Aorta (tissue), 5 donors: ENCODE measurements at regions not wholly inside any gene's neighbourhood (a gene's known extent, or its start where the extent isn't known, plus 50 kb on each side); places are given as distances from the start of the nearest gene placed in this dataset.

ENCODE experiments used
- ATAC-seq: fragments of 200-7000 bp; cut with Tn5 transposase; one replicate; pipeline ENCODE4 v1.9.1; 2022; ENCODE audit warnings: moderate library complexity; ENCODE audit not compliant: low FRiP score
- DNase-seq, 2 donors: peaks; one replicate each; pipeline ENCODE4 v3.0.0-alpha.2; 2020
- H3K27ac ChIP-seq, 2 donors: one replicate each; pipeline ENCODE4 v1.5.1; 2013; ENCODE audit warnings: low read length in 2 of 2, mild to moderate bottlenecking in 2 of 2, moderate library complexity in 2 of 2, control low read depth in 1 of 2, inconsistent platforms in 1 of 2, low read depth in 1 of 2
- H3K27me3 ChIP-seq, 2 donors: one replicate each; pipeline ENCODE4 v1.6.1; 2013; ENCODE audit warnings: control low read depth in 1 of 2, low read length in 1 of 2, mild to moderate bottlenecking in 1 of 2, moderate library complexity in 1 of 2; ENCODE audit not compliant: insufficient read depth in 2 of 2, control insufficient read depth in 1 of 2
- H3K36me3 ChIP-seq, 2 donors: one replicate each; pipeline ENCODE4 v1.6.1; 2013; ENCODE audit warnings: control low read depth in 1 of 2, low read length in 1 of 2, mild to moderate bottlenecking in 1 of 2; ENCODE audit not compliant: insufficient read depth in 2 of 2, control insufficient read depth in 1 of 2
- H3K4me1 ChIP-seq, 2 donors: one replicate each; pipeline ENCODE4 v1.6.1; 2013; ENCODE audit warnings: low read length in 2 of 2, control low read depth in 1 of 2, mild to moderate bottlenecking in 1 of 2, moderate library complexity in 1 of 2; ENCODE audit not compliant: insufficient read depth in 2 of 2, control insufficient read depth in 1 of 2
- H3K4me3 ChIP-seq, 2 donors: one replicate each; pipeline ENCODE4 v1.5.1; 2013; ENCODE audit warnings: low read length in 2 of 2, control low read depth in 1 of 2, mild to moderate bottlenecking in 1 of 2
- H3K9me3 ChIP-seq: one replicate; pipeline ENCODE4 v1.6.1; 2013; ENCODE audit warnings: mild to moderate bottlenecking, low read length; ENCODE audit not compliant: control insufficient read depth
- WGBS, 2 donors: extraction: QIAGEN DNeasy Blood & Tissue Kit; methylation state at CpG; one replicate each; pipeline ENCODE4 v1.1.7; 2013; 5-methylcytosine and 5-hydroxymethylcytosine counted together
- intact Hi-C, 2 donors: fragments of 100-400 bp; cut with DNase I; formaldehyde crosslinking; loops; one replicate each; pipeline versions ENCODE4 v1.14.2 to v1.15.0; 2022
- donor health status: healthy with polysubstance abuse.
- donor health status: Bipolar disorder and iron deficiency.
- donor health status: DM: no; HTN: no; CAD: no.
- donor health status: DM: no; HTN: no; CAD: no.
- donor health status: DM: yes; HTN: yes; CAD: no.

GRCh38 chr3:66602691-66603090 is 101.9 kb upstream of the LRIG1 start:
- intact Hi-C loops = loop anchor here in 1 of 2 donors (10.0 kb wide), 1 partner anchor 198 kb away; no protein-coding TSS in a partner anchor
- peaks cover 0 to 2% of the 10 kb centered on the region in 2 donors for H3K4me1 ChIP-seq
- H3K36me3 ChIP-seq = no peaks in the 10 kb centered on the region
- H3K27ac ChIP-seq = no peak overlapping the region
- no peaks in the 10 kb centered on the region for H3K27me3 ChIP-seq
- no peak overlapping the region for H3K4me3 ChIP-seq
- no peaks in the 10 kb centered on the region for H3K9me3 ChIP-seq
- DNase-seq = no peak
- ATAC-seq = no peak
- WGBS, 2 donors = 94 to 95% methylated on average over 5 of the region's 5 CpGs

GRCh38 chr3:66603151-66603611 is 102.4 kb upstream of the LRIG1 start:
- Histone ChIP-seq H3K9me3 (no peaks in the 10 kb centered on the region), H3K4me1 (peaks cover 0 to 2% of the 10 kb centered on the region in 2 donors), H3K27ac (no peak overlapping the region), H3K36me3 (no peaks in the 10 kb centered on the region), H3K4me3 (no peak overlapping the region), H3K27me3 (no peaks in the 10 kb centered on the region)
- no peak for DNase-seq
- 67 to 83% methylated on average over 4 of the region's 4 CpGs for WGBS, 2 donors
- intact Hi-C loops = loop anchor here in 1 of 2 donors (10.0 kb wide), 1 partner anchor 198 kb away; no protein-coding TSS in a partner anchor
- ATAC-seq = no peak

GRCh38 chr3:66604481-66604880 is 103.7 kb upstream of the LRIG1 start:
- no peak overlapping the region for H3K27ac ChIP-seq
- DNase-seq = no peak
- H3K9me3 ChIP-seq = no peaks in the 10 kb centered on the region
- intact Hi-C loops = loop anchor here in 1 of 2 donors (10.0 kb wide), 1 partner anchor 200 kb away; no protein-coding TSS in a partner anchor
- no peaks in the 10 kb centered on the region for H3K36me3 ChIP-seq
- ATAC-seq = no peak
- no peak overlapping the region for H3K4me3 ChIP-seq
- H3K27me3 ChIP-seq = no peaks in the 10 kb centered on the region
- 9 to 10% methylated on average over 1 of the region's 1 CpG for WGBS, 2 donors
- no peaks in the 10 kb centered on the region for H3K4me1 ChIP-seq

- Histone ChIP-seq H3K9me3 (no peaks in the 10 kb centered on the region), H3K36me3 (no peaks in the 10 kb centered on the region), H3K27ac (no peak overlapping the region), H3K27me3 (no peaks in the 10 kb centered on the region), H3K4me1 (no peaks in the 10 kb centered on the region), H3K4me3 (no peak overlapping the region)
- WGBS, 2 donors = 95 to 97% methylated on average over 1 of the region's 1 CpG
- ATAC-seq (no peak), DNase-seq (no peak)
- intact Hi-C loops = loop anchor here in 1 of 2 donors (10.0 kb wide), 1 partner anchor 201 kb away; no protein-coding TSS in a partner anchor
Measured at GRCh38 chr3:66606126-66606525, 105.3 kb upstream of the LRIG1 start.

- intact Hi-C loops = loop anchor here in 1 of 2 donors (10.0 kb wide), 1 partner anchor 202 kb away; no protein-coding TSS in a partner anchor
- no peak for ATAC-seq
- Histone ChIP-seq H3K4me3 (no peak overlapping the region), H3K9me3 (no peaks in the 10 kb centered on the region), H3K27me3 (no peaks in the 10 kb centered on the region), H3K27ac (no peak overlapping the region), H3K36me3 (no peaks in the 10 kb centered on the region), H3K4me1 (no peaks in the 10 kb centered on the region)
- 91 to 94% methylated on average over 1 of the region's 1 CpG for WGBS, 2 donors
- DNase-seq = no peak
Measured at GRCh38 chr3:66606868-66607267, 106.0 kb upstream of the LRIG1 start.

GRCh38 chr3:66609660-66610561 is 109.1 kb upstream of the LRIG1 start:
- H3K4me3 ChIP-seq = no peak overlapping the region
- H3K4me1 ChIP-seq = no peaks in the 10 kb centered on the region
- ATAC-seq (no peak), DNase-seq (no peak)
- no peaks in the 10 kb centered on the region for H3K9me3 ChIP-seq
- H3K27me3 ChIP-seq = no peaks in the 10 kb centered on the region
- 67 to 74% methylated on average over 8 of the region's 8 CpGs for WGBS, 2 donors
- intact Hi-C loops = loop anchor here in 1 of 2 donors (10.0 kb wide), 1 partner anchor 205 kb away; no protein-coding TSS in a partner anchor
- no peak overlapping the region for H3K27ac ChIP-seq
- no peaks in the 10 kb centered on the region for H3K36me3 ChIP-seq

GRCh38 chr3:66610562-66610909 is 109.7 kb upstream of the LRIG1 start:
- no peak overlapping the region for H3K4me3 ChIP-seq
- intact Hi-C loops = no loop called here
- DNase-seq = no peak
- H3K36me3 ChIP-seq = no peaks in the 10 kb centered on the region
- H3K27me3 ChIP-seq = no peaks in the 10 kb centered on the region
- WGBS, 2 donors = 92 to 98% methylated on average over 5 of the region's 5 CpGs
- H3K4me1 ChIP-seq = no peaks in the 10 kb centered on the region
- ATAC-seq = no peak
- no peaks in the 10 kb centered on the region for H3K9me3 ChIP-seq
- no peak overlapping the region for H3K27ac ChIP-seq

GRCh38 chr3:66615643-66616301 is 115.0 kb upstream of the LRIG1 start:
- peaks cover 5 to 7% of the 10 kb centered on the region in 2 donors for H3K4me1 ChIP-seq
- ATAC-seq (no peak), DNase-seq (no peak)
- H3K27ac ChIP-seq = no peak overlapping the region
- H3K9me3 ChIP-seq = no peaks in the 10 kb centered on the region
- no peaks in the 10 kb centered on the region for H3K27me3 ChIP-seq
- intact Hi-C loops = no loop called here
- H3K4me3 ChIP-seq = no peak overlapping the region
- WGBS, 2 donors = 33 to 46% methylated on average over 5 of the region's 5 CpGs
- H3K36me3 ChIP-seq = no peaks in the 10 kb centered on the region
